ENCODE measurements at regions not wholly inside any gene's neighbourhood (a gene's known extent, or its start where the extent isn't known, plus 50 kb on each side); places are given as distances from the start of the nearest gene placed in this dataset.

- BruUV-seq (replicated peaks): no TSS peak
- POLR2A ChIA-PET: no interaction called here
Observed at GRCh38 chr4:77500801-77501200, 104.8 kb upstream of the CXCL13 start.

GRCh38 chr4:77501240-77501639 lies 104.4 kb upstream of the CXCL13 start:
- no peaks in the 10 kb centered on the region for H3K36me3 ChIP-seq (ENCODE audit: control insufficient read depth, insufficient read depth, low read length)

More at GRCh38 chr4:77500801-77501200, 104.8 kb upstream of the CXCL13 start:
- intact Hi-C loops (cut with micrococcal nuclease; ENCODE audit: unreplicated experiment): no loop called here
- H3K4me1 ChIP-seq (ENCODE audit: control insufficient read depth, insufficient read depth, low read length): no peaks in the 10 kb centered on the region
- H3K27ac ChIP-seq (ENCODE audit: low read length): no peak overlapping the region
- no peak overlapping the region for H3K4me3 ChIP-seq (ENCODE audit: low read depth in 2 of 2, low read length in 2 of 2)
- CTCF ChIA-PET: no interaction called here
- no peaks in the 10 kb centered on the region for H3K27me3 ChIP-seq (ENCODE audit: control insufficient read depth, insufficient read depth, low read length)
- no peaks in the 10 kb centered on the region for H3K9me3 ChIP-seq (ENCODE audit: control insufficient read depth, insufficient read depth, low read depth, low read length)
- in situ Hi-C loops (cut with HindIII; ENCODE audit: low pct_unique_long_range_greater_than_20kb, low sequenced_read_pairs): no loop called here
- no peak for TF ChIP-seq CTCF (IDR thresholded peaks at IDR 0.05)
- no peak for TF ChIP-seq POLR2AphosphoS5 (IDR thresholded peaks at IDR 0.05; ENCODE audit: low read depth, low read length)
- TF ChIP-seq SIN3A (IDR thresholded peaks at IDR 0.05; ENCODE audit: borderline replicate concordance, insufficient read depth, low read depth, low read length): no peak
- TF ChIP-seq REST (IDR thresholded peaks at IDR 0.05; ENCODE audit: insufficient read depth in 1 of 2, low read depth in 2 of 2, low read length in 1 of 2): no peak
- no peak for TF ChIP-seq TCF7L2 (IDR thresholded peaks at IDR 0.05; ENCODE audit: low read depth, low read length)
- H3K36me3 ChIP-seq (ENCODE audit: control insufficient read depth, insufficient read depth, low read length): no peaks in the 10 kb centered on the region
- DNase-seq (ENCODE audit: low read depth, low spot score) (no peak), ATAC-seq (no peak)

More at GRCh38 chr4:77501240-77501639, 104.4 kb upstream of the CXCL13 start:
- DNase-seq (ENCODE audit: low read depth, low spot score) (no peak), ATAC-seq (no peak)
- in situ Hi-C loops (cut with HindIII; ENCODE audit: low pct_unique_long_range_greater_than_20kb, low sequenced_read_pairs): no loop called here
- BruUV-seq (replicated peaks): no TSS peak
- ChIA-PET POLR2A (no interaction called here), CTCF (no interaction called here)
- Histone ChIP-seq H3K27ac (ENCODE audit: low read length) (no peak overlapping the region), H3K27me3 (ENCODE audit: control insufficient read depth, insufficient read depth, low read length) (no peaks in the 10 kb centered on the region), H3K9me3 (ENCODE audit: control insufficient read depth, insufficient read depth, low read depth, low read length) (no peaks in the 10 kb centered on the region), H3K4me3 (ENCODE audit: low read depth in 2 of 2, low read length in 2 of 2) (no peak overlapping the region), H3K4me1 (ENCODE audit: control insufficient read depth, insufficient read depth, low read length) (no peaks in the 10 kb centered on the region)
- TF ChIP-seq TCF7L2 (IDR thresholded peaks at IDR 0.05; ENCODE audit: low read depth, low read length) (no peak), SIN3A (IDR thresholded peaks at IDR 0.05; ENCODE audit: borderline replicate concordance, insufficient read depth, low read depth, low read length) (no peak), POLR2AphosphoS5 (IDR thresholded peaks at IDR 0.05; ENCODE audit: low read depth, low read length) (no peak), REST (IDR thresholded peaks at IDR 0.05; ENCODE audit: insufficient read depth in 1 of 2, low read depth in 2 of 2, low read length in 1 of 2) (no peak), CTCF (IDR thresholded peaks at IDR 0.05) (no peak)
- intact Hi-C loops (cut with micrococcal nuclease; ENCODE audit: unreplicated experiment): no loop called here

All from Panc1 (cell line).